Natural killer cell treated with Interleukin-12 subunit alpha and Interleukin-12 subunit beta and Interleukin-15 and Interleukin-18, amount 100 ng/mL, for 72 hours (primary cell): ENCODE measurements at regions not wholly inside any gene's neighbourhood (a gene's known extent, or its start where the extent isn't known, plus 50 kb on each side); places are given as distances from the start of the nearest gene placed in this dataset.
"Not testable (repeated sequence)": the region's sequence is repeated elsewhere in the genome, so short reads cannot be mapped to it uniquely, and the experiment has no call there.

Experiments
- ATAC-seq, 2 donors: fragments of 150-1000 bp; cut with Tn5 transposase in 1 of 2; sonication (Bioruptor Pico), chemical (Tn5 transposase) in 1 of 2; 2 replicates each; pipeline ENCODE4 v1.10.0; 2021
- DNase-seq: peaks from one replicate; pipeline ENCODE4 v3.0.0; 2022; ENCODE audit warnings: low spot score
- H3K27ac Mint-ChIP-seq, 2 donors: 1 replicate in 1 of 2; 2 replicates in 1 of 2; pipeline ENCODE4 v1.8.0; 2022; ENCODE audit warnings: mixed read lengths in 2 of 2, mild to moderate bottlenecking in 1 of 2, moderate library complexity in 1 of 2
- H3K27me3 Mint-ChIP-seq, 2 donors: 1 replicate in 1 of 2; 2 replicates in 1 of 2; pipeline ENCODE4 v1.8.0; 2022; ENCODE audit warnings: mixed read lengths in 2 of 2
- H3K36me3 Mint-ChIP-seq: one replicate; pipeline ENCODE4 v1.8.0; 2022; ENCODE audit warnings: mixed read lengths
- H3K4me1 Mint-ChIP-seq, 2 donors: 1 replicate in 1 of 2; 2 replicates in 1 of 2; pipeline ENCODE4 v1.8.0; 2022; ENCODE audit warnings: low read depth in 2 of 2, mixed read lengths in 2 of 2, mild to moderate bottlenecking in 1 of 2
- H3K4me3 Mint-ChIP-seq: one replicate; pipeline ENCODE4 v1.8.0; 2022; ENCODE audit warnings: mixed read lengths
- H3K9me3 Mint-ChIP-seq: 2 replicates; pipeline ENCODE4 v1.8.0; 2022; ENCODE audit warnings: mixed read lengths

- H3K27ac Mint-ChIP-seq: no peak overlapping the region
- no peaks in the 10 kb centered on the region for H3K4me1 Mint-ChIP-seq
- H3K9me3 Mint-ChIP-seq: peaks cover 6% of the 10 kb centered on the region
- no peaks in the 10 kb centered on the region for H3K36me3 Mint-ChIP-seq
- no peak for DNase-seq
- no peaks in the 10 kb centered on the region for H3K27me3 Mint-ChIP-seq
- no peak overlapping the region for H3K4me3 Mint-ChIP-seq
- ATAC-seq: peak; percentile 27 to 36
These were observed 314.7 kb downstream of the KCNJ2 start for GRCh38 chr17:70484050-70484449.

DNA sequence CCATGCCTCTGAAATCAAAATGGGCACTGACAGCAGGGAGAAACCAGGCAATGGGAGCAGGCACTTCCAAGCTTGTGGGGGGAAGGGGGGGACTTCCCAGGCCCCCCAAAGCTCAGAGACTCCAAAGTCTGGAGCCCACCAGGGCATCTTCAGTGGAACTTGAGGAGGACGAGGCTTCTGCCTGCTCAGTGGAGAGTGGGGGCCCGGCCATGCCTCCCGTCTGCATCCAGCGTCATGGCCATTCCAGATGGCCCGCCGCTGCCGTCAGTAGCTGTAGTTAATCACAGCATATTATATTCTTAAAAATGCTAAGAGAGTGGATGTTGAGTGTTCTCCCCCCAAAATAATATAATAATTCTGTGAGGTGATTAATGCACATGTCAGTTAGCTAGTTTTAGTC is 315.2 kb downstream of the KCNJ2 start:
- H3K36me3 Mint-ChIP-seq: no peaks in the 10 kb centered on the region

DNA sequence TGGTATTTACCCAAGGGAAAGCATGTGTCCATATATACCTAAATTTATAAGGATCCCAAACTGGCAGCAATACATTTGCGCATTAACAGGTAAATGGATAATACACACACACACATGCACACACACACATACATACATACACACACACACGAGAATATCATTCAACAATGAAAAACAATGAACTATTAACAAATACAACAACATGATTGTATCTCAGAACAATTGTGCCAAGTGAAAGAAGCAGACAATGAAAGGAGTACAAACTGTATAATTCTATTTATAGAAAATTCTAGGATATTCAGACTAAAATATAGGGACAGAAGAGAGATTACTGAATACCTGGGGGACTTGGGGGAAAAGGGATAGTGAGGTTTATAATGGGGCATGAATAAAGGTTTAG is 323.0 kb downstream of the KCNJ2 start:
- H3K27ac Mint-ChIP-seq: no peak overlapping the region
- H3K4me1 Mint-ChIP-seq: no peaks in the 10 kb centered on the region
- DNase-seq (no peak), ATAC-seq (no peak)
- H3K4me3 Mint-ChIP-seq: no peak overlapping the region
- no peaks in the 10 kb centered on the region for H3K36me3 Mint-ChIP-seq
- no peaks in the 10 kb centered on the region for H3K27me3 Mint-ChIP-seq
- peaks cover 6% of the 10 kb centered on the region for H3K9me3 Mint-ChIP-seq

More for the DNA sequence above, 315.2 kb downstream of the KCNJ2 start:
- Mint-ChIP-seq H3K27me3 (no peaks in the 10 kb centered on the region), H3K9me3 (peaks cover 6% of the 10 kb centered on the region), H3K27ac (no peak overlapping the region), H3K4me1 (no peaks in the 10 kb centered on the region), H3K4me3 (no peak overlapping the region)
- DNase-seq: no peak
- no peak for ATAC-seq

DNA sequence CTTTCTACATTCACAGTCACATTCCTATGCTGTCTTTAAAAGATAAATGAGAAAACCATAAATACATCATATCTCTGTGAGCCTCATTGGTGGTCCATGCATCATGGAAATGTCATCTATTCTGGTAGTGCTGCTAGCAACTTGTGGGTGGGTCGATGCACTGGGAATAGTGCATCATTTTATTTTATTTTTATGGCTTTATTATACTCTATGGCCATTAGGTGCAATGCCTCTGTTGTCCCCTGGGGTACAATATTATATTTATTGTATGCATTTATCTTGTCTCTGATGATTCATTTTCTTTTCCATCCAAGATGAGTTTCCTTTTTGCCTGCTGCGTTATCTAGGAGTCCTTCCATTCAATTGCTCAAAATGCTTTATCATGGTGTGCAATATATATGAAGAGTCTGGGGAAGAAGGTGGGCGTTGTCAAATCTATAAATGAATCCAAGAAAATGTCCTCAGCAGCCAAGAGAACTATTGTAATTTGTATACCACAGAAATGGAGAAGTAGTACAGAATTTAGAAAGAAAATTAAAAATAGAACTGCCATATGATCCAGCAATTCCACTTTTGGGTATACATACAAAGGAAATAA is 324.0 kb downstream of the KCNJ2 start:
- no peak overlapping the region for H3K4me3 Mint-ChIP-seq
- H3K27me3 Mint-ChIP-seq: no peaks in the 10 kb centered on the region
- peaks cover 6% of the 10 kb centered on the region for H3K9me3 Mint-ChIP-seq
- no peak for ATAC-seq
- no peaks in the 10 kb centered on the region for H3K4me1 Mint-ChIP-seq
- H3K27ac Mint-ChIP-seq: no peak overlapping the region
- DNase-seq: no peak
- H3K36me3 Mint-ChIP-seq: no peaks in the 10 kb centered on the region

DNA sequence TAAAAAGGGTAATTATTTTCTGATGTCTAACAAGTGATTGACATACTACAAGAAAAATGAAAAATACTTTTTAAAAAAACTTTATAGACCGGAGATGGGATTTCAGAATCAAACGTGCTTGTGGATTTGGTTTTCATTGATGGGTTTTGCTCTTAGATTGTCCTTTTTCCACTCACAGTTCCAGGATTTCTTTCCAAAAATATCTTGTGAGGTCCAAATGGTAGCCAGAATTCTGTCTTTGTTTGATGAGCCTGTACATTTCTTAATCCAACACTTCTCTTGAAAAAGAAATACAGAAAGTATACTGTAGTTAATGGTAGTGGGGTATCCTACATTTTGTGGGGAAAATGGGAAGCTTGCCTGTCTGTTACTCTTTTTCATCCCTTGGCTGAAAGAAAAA is 329.3 kb downstream of the KCNJ2 start:
- DNase-seq (no peak), ATAC-seq (no peak)
- Mint-ChIP-seq H3K27me3 (no peaks in the 10 kb centered on the region), H3K36me3 (peaks cover 5% of the 10 kb centered on the region), H3K4me3 (no peak overlapping the region), H3K4me1 (no peaks in the 10 kb centered on the region), H3K27ac (no peak overlapping the region), H3K9me3 (peaks cover 3% of the 10 kb centered on the region)

DNA sequence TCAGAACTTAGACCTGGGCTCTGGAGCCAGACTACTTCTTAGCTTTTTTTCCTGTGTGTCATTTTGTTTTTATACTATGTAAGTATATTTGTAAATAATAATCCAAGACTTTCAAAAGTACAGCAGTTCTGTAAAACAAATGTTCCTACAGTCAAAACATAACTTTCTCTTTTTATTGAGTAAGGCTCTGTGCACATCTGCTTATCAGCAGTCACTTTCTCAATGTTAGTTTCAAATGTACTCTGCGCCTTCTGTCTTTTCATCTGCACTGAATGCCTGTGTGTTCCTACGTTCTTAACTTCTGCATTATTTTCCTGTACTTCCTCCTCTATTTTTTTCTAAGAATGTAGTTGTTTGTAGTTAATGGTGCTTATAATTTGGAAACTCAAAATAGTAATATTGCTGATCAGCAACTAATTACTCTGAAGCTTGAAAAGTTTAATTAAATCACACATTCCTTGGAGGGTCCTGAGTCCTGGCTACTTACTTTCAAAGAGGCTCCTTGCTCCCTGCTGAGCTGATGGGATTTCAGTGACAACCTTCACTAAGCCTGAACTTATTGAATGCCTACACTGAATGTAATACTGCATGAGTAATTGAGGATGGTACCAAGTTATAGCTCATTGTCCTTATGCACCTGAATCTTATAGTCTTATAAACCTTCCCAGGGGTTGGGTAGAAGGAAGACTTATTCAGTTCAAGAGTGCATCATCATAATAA is 329.9 kb downstream of the KCNJ2 start:
- Mint-ChIP-seq H3K4me1 (no peaks in the 10 kb centered on the region), H3K9me3 (peaks cover 3% of the 10 kb centered on the region), H3K4me3 (no peak overlapping the region), H3K27me3 (no peaks in the 10 kb centered on the region), H3K27ac (no peak overlapping the region), H3K36me3 (peaks cover 5% of the 10 kb centered on the region)
- DNase-seq: no peak
- ATAC-seq: no peak

GRCh38 chr17:70503449-70503848 is 334.1 kb downstream of the KCNJ2 start:
- ATAC-seq: no peak
- H3K27ac Mint-ChIP-seq: no peak overlapping the region
- H3K36me3 Mint-ChIP-seq: peaks cover 5% of the 10 kb centered on the region
- H3K27me3 Mint-ChIP-seq: no peaks in the 10 kb centered on the region
- H3K4me3 Mint-ChIP-seq: no peak overlapping the region
- no peaks in the 10 kb centered on the region for H3K4me1 Mint-ChIP-seq
- DNase-seq: no peak
- H3K9me3 Mint-ChIP-seq: peaks cover 3% of the 10 kb centered on the region

- Mint-ChIP-seq H3K27me3 (no peaks in the 10 kb centered on the region), H3K4me1 (no peaks in the 10 kb centered on the region), H3K36me3 (no peaks in the 10 kb centered on the region), H3K9me3 (peaks cover 4% of the 10 kb centered on the region), H3K27ac (no peak overlapping the region), H3K4me3 (no peak overlapping the region)
- no peak for ATAC-seq
- no peak for DNase-seq
These were observed 341.0 kb downstream of the KCNJ2 start for GRCh38 chr17:70510288-70510687.

DNA sequence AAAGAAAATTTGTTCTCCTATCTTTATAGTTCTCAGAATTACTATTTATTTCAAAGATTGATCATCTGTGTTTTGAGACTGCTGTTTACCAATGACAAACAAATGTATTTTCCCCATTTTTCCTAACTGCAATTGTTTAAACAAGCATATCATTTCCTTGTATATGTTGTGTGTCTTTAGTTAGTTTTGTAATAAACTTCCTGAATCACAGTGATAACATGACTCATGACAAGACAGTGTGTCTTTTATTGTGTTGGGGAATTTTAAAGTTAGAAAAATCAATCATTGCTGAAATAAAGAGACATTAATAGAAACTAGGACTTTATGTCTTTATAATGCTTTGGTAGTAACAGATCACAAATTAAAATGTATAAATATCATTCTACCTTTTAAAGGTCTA is 348.5 kb downstream of the KCNJ2 start:
- Mint-ChIP-seq H3K9me3 (peaks cover 6% of the 10 kb centered on the region), H3K4me1 (no peaks in the 10 kb centered on the region), H3K27me3 (no peaks in the 10 kb centered on the region), H3K27ac (no peak overlapping the region), H3K36me3 (no peaks in the 10 kb centered on the region), H3K4me3 (no peak overlapping the region)
- no peak for ATAC-seq
- DNase-seq: no peak

- H3K27me3 Mint-ChIP-seq: no peaks in the 10 kb centered on the region
- H3K4me1 Mint-ChIP-seq: no peaks in the 10 kb centered on the region
- no peak overlapping the region for H3K27ac Mint-ChIP-seq
- DNase-seq (no peak), ATAC-seq (no peak)
- no peak overlapping the region for H3K4me3 Mint-ChIP-seq
- H3K36me3 Mint-ChIP-seq: no peaks in the 10 kb centered on the region
- H3K9me3 Mint-ChIP-seq: peaks cover 6% of the 10 kb centered on the region
These were observed 350.0 kb downstream of the KCNJ2 start for GRCh38 chr17:70519300-70519699.

DNA sequence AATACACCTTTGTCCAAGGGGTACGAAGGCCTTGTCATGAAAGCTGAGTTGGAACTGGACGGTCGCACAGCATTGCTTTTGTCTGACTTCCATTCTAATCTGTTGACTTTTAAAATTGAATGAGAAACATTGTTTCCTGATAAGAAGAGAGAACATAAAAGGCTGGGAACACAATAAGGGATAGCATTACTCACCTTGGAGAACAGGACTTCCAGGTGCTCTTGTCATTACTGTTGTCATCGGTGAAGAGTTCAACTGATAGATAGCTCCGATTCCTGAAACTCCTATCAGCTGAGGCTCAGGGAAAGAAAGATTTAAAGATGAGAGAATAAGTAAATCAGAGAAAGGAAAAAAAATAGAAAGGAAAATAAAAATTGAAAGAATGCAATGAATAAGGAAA is 351.1 kb downstream of the KCNJ2 start:
- Mint-ChIP-seq H3K27ac (no peak overlapping the region), H3K36me3 (no peaks in the 10 kb centered on the region), H3K9me3 (peaks cover 6% of the 10 kb centered on the region), H3K27me3 (no peaks in the 10 kb centered on the region), H3K4me1 (no peaks in the 10 kb centered on the region), H3K4me3 (no peak overlapping the region)
- ATAC-seq (no peak), DNase-seq (no peak)

- Mint-ChIP-seq H3K36me3 (no peaks in the 10 kb centered on the region), H3K27ac (no peak overlapping the region), H3K9me3 (peaks cover 11% of the 10 kb centered on the region), H3K27me3 (no peaks in the 10 kb centered on the region), H3K4me3 (no peak overlapping the region), H3K4me1 (no peaks in the 10 kb centered on the region)
- DNase-seq: no peak
- no peak for ATAC-seq
These were observed 351.6 kb downstream of the KCNJ2 start for GRCh38 chr17:70520956-70521355.

DNA sequence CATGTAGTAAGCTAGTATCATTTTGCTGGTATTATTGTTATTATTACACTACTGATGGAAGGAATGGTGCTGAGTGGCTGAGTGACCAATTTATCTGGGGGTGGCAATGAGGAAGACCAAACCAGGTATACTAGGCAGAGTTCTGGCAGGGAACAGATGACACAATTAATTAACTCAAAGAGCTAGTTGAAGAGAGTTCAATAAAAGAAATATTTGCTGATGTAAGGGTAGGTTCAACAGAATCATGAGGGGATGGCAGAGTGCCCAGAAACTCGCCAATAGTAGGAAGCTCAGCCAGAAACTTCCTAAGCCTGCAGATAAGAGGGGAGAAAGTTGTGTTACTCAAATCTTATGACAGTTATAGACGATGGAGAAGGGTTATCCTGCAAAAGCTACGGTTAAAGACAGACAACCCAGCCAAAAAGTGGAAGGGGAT is 352.5 kb downstream of the KCNJ2 start:
- Mint-ChIP-seq H3K4me3 (no peak overlapping the region), H3K4me1 (no peaks in the 10 kb centered on the region), H3K27me3 (no peaks in the 10 kb centered on the region), H3K9me3 (peaks cover 11% of the 10 kb centered on the region), H3K27ac (no peak overlapping the region), H3K36me3 (no peaks in the 10 kb centered on the region)
- DNase-seq (no peak), ATAC-seq (no peak)

- ATAC-seq (no peak), DNase-seq (no peak)
- no peak overlapping the region for H3K4me3 Mint-ChIP-seq
- no peaks in the 10 kb centered on the region for H3K27me3 Mint-ChIP-seq
- no peak overlapping the region for H3K27ac Mint-ChIP-seq
- H3K4me1 Mint-ChIP-seq: no peaks in the 10 kb centered on the region
- H3K36me3 Mint-ChIP-seq: no peaks in the 10 kb centered on the region
- H3K9me3 Mint-ChIP-seq: peaks cover 11% of the 10 kb centered on the region
These were observed 354.1 kb downstream of the KCNJ2 start for GRCh38 chr17:70523426-70523825.

GRCh38 chr17:70525035-70525434 is 355.7 kb downstream of the KCNJ2 start:
- DNase-seq, H3K4me3 Mint-ChIP-seq, ATAC-seq, H3K27ac Mint-ChIP-seq, H3K4me1 Mint-ChIP-seq, H3K36me3 Mint-ChIP-seq, H3K27me3 Mint-ChIP-seq: not testable (repeated sequence)
- peaks cover 11% of the 10 kb centered on the region for H3K9me3 Mint-ChIP-seq
